Endothelial cell (in vitro differentiated cells): ENCODE measurements at regions not wholly inside any gene's neighbourhood (a gene's known extent, or its start where the extent isn't known, plus 50 kb on each side); places are given as distances from the start of the nearest gene placed in this dataset.

Source experiments
- DNase-seq: peaks from one replicate; pipeline ENCODE4 v3.0.0; 2021; ENCODE audit warnings: low spot score
- H3K27ac Mint-ChIP-seq: one replicate; pipeline ENCODE4 v1.8.0; 2021; ENCODE audit warnings: mixed read lengths, inconsistent platforms; ENCODE audit not compliant: unreplicated experiment
- H3K27me3 Mint-ChIP-seq: one replicate; pipeline ENCODE4 v1.8.0; 2021; ENCODE audit warnings: mild to moderate bottlenecking, moderate library complexity, mixed read lengths, inconsistent platforms; ENCODE audit not compliant: unreplicated experiment
- H3K36me3 Mint-ChIP-seq: one replicate; pipeline ENCODE4 v1.8.0; 2021; ENCODE audit warnings: mild to moderate bottlenecking, low read depth, mixed read lengths, inconsistent platforms; ENCODE audit not compliant: unreplicated experiment
- H3K4me1 Mint-ChIP-seq: one replicate; pipeline ENCODE4 v1.8.0; 2021; ENCODE audit warnings: mild to moderate bottlenecking, mixed read lengths, inconsistent platforms; ENCODE audit not compliant: unreplicated experiment
- H3K4me3 Mint-ChIP-seq: one replicate; pipeline ENCODE4 v1.8.0; 2021; ENCODE audit warnings: mild to moderate bottlenecking, mixed read lengths, inconsistent platforms; ENCODE audit not compliant: unreplicated experiment
- H3K9me3 Mint-ChIP-seq: one replicate; pipeline ENCODE4 v1.8.0; 2021; ENCODE audit warnings: mixed read lengths, inconsistent platforms; ENCODE audit not compliant: unreplicated experiment
- CTCF ChIP-seq: fragments of 200-600 bp; sonication (generic); IDR thresholded peaks from one replicate; pipeline ENCODE4 v1.5.0; 2021; ENCODE audit warnings: antibody characterized with exemption; ENCODE audit not compliant: unreplicated experiment

GRCh38 chr2:15711126-15711860 is 119.6 kb downstream of the DDX1 start:
- Mint-ChIP-seq H3K27ac (no peak overlapping the region), H3K9me3 (no peaks in the 10 kb centered on the region), H3K27me3 (peaks cover 6% of the 10 kb centered on the region), H3K4me1 (peaks cover 18% of the 10 kb centered on the region), H3K36me3 (peaks cover 5% of the 10 kb centered on the region), H3K4me3 (no peak overlapping the region)
- no peak for TF ChIP-seq CTCF
- DNase-seq: no peak

GRCh38 chr2:15712551-15713342 is 121.1 kb downstream of the DDX1 start:
- Mint-ChIP-seq H3K27ac (no peak overlapping the region), H3K36me3 (peaks cover 4% of the 10 kb centered on the region), H3K4me3 (no peak overlapping the region), H3K27me3 (peaks cover 3% of the 10 kb centered on the region), H3K4me1 (peaks cover 16% of the 10 kb centered on the region), H3K9me3 (no peaks in the 10 kb centered on the region)
- DNase-seq: no peak
- no peak for TF ChIP-seq CTCF

DNA sequence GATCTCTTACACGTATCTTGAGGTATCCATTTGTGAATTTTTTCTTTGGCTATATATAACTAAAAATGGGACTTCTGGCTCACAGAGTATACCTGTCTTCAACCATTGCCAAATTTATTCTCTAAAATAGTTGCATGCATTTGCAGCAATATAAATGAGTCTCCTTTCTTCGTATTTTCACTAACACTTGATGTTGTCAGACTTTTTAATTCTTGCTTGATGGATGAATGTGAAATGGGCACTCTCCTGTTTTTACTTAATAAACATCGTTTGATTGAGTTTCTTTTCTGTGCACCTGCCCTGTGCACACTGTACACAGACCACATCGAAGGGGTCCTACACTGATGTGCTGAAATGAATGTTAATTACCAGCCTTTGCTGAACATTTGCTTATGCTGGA is 121.8 kb downstream of the DDX1 start:
- Mint-ChIP-seq H3K27me3 (peaks cover 3% of the 10 kb centered on the region), H3K27ac (no peak overlapping the region), H3K4me1 (peaks cover 15% of the 10 kb centered on the region), H3K9me3 (no peaks in the 10 kb centered on the region), H3K4me3 (no peak overlapping the region), H3K36me3 (peaks cover 4% of the 10 kb centered on the region)
- DNase-seq: no peak
- TF ChIP-seq CTCF: no peak

- no peaks in the 10 kb centered on the region for H3K9me3 Mint-ChIP-seq
Observed at GRCh38 chr2:15714002-15714401, 122.3 kb downstream of the DDX1 start.

More at GRCh38 chr2:15714002-15714401, 122.3 kb downstream of the DDX1 start:
- Mint-ChIP-seq H3K36me3 (peaks cover 4% of the 10 kb centered on the region), H3K4me1 (peaks cover 9% of the 10 kb centered on the region), H3K27ac (no peak overlapping the region), H3K27me3 (peaks cover 3% of the 10 kb centered on the region), H3K4me3 (no peak overlapping the region)
- no peak for TF ChIP-seq CTCF
- no peak for DNase-seq
